OCI-LY3 (cell line): ENCODE measurements at regions not wholly inside any gene's neighbourhood (a gene's known extent, or its start where the extent isn't known, plus 50 kb on each side); places are given as distances from the start of the nearest gene placed in this dataset.

Source experiments
- EZH2phosphoT487 ChIP-seq: fragments of 200-600 bp; shearing (Covaris generic); IDR thresholded peaks from 2 replicates; pipeline ENCODE4 v1.6.1; 2018; ENCODE audit warnings: antibody characterized with exemption, mixed run types, low read depth
- TF ChIP-seq, protein P1 (sequence below): fragments of 200-600, 300-600 bp; sonication (generic); IDR thresholded peaks from 2 replicates; pipeline ENCODE4 v1.5.1; 2014; ENCODE audit warnings: antibody characterized with exemption, low read length, low read depth

GRCh38 chr3:180161770-180162169, 125.0 kb upstream of the PEX5L start:
- TF ChIP-seq, protein P1, sequence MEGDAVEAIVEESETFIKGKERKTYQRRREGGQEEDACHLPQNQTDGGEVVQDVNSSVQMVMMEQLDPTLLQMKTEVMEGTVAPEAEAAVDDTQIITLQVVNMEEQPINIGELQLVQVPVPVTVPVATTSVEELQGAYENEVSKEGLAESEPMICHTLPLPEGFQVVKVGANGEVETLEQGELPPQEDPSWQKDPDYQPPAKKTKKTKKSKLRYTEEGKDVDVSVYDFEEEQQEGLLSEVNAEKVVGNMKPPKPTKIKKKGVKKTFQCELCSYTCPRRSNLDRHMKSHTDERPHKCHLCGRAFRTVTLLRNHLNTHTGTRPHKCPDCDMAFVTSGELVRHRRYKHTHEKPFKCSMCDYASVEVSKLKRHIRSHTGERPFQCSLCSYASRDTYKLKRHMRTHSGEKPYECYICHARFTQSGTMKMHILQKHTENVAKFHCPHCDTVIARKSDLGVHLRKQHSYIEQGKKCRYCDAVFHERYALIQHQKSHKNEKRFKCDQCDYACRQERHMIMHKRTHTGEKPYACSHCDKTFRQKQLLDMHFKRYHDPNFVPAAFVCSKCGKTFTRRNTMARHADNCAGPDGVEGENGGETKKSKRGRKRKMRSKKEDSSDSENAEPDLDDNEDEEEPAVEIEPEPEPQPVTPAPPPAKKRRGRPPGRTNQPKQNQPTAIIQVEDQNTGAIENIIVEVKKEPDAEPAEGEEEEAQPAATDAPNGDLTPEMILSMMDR: no peak
- TF ChIP-seq EZH2phosphoT487: no peak
